ENCODE measurements at regions not wholly inside any gene's neighbourhood (a gene's known extent, or its start where the extent isn't known, plus 50 kb on each side); places are given as distances from the start of the nearest gene placed in this dataset.

GRCh38 chr1:72623299-72623708, 341.0 kb upstream of the NEGR1 start:
- peak in 3 of 4 experiments; percentile 4 to 21 (median 8) for TF ChIP-seq CTCF (IDR thresholded peaks at IDR 0.05)
- TF ChIP-seq POLR2A (IDR thresholded peaks at IDR 0.05), result no peak

Data from uterus (tissue), 2 donors.